ENCODE measurements at regions not wholly inside any gene's neighbourhood (a gene's known extent, or its start where the extent isn't known, plus 50 kb on each side); places are given as distances from the start of the nearest gene placed in this dataset.
A peak's percentile ranks its signal among the peaks of the same experiment; 100 is the strongest.

DNA sequence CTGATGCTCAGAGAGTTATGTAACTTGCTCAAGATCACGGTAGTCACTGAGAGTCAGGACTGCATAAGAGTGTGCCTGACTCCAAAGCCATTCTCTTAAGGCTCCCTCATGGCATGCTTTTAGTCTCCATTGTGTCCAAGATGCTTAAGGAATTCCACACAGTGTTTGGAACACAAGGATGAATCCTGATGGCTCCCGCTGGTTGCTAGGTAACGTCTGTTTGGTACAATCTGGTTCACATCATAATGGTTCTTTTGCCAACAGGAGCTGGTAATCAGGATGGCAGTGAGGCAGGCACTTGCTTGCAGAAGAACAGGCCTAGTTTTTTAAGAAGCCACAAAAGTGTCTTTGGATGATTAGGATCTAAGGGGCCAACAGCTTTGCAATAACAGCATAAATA, 436.5 kb upstream of the DAB1 start:
- peak; percentile 54 for ATAC-seq
- TF ChIP-seq GLIS3 (CRISPR knock-in tag; IDR thresholded peaks at IDR 0.05) (no peak), TOX (CRISPR knock-in tag; IDR thresholded peaks at IDR 0.05; ENCODE audit: borderline replicate concordance) (no peak), BACH2 (CRISPR knock-in tag; IDR thresholded peaks at IDR 0.05; ENCODE audit: borderline replicate concordance) (no peak), TCF4 (CRISPR knock-in tag; IDR thresholded peaks at IDR 0.05; ENCODE audit: borderline replicate concordance) (no peak), RARB (CRISPR knock-in tag; IDR thresholded peaks at IDR 0.05) (no peak), ZNF8 (CRISPR knock-in tag; IDR thresholded peaks at IDR 0.05) (no peak), SNAI2 (CRISPR knock-in tag; IDR thresholded peaks at IDR 0.05) (no peak), ZNF565 (CRISPR knock-in tag; conservative IDR thresholded peaks at IDR 0.05; ENCODE audit: low read depth) (no peak), PPARA (CRISPR knock-in tag; IDR thresholded peaks at IDR 0.05; ENCODE audit: borderline replicate concordance) (no peak), ZNF70 (CRISPR knock-in tag; IDR thresholded peaks at IDR 0.05) (no peak), ZC3H10 (CRISPR knock-in tag; IDR thresholded peaks at IDR 0.05) (no peak), ZFP3 (CRISPR knock-in tag; IDR thresholded peaks at IDR 0.05) (no peak), ISL1 (CRISPR knock-in tag; IDR thresholded peaks at IDR 0.05) (no peak), ZFP30 (CRISPR knock-in tag; IDR thresholded peaks at IDR 0.05) (no peak), ESRRG (CRISPR knock-in tag; IDR thresholded peaks at IDR 0.05) (no peak), CSDC2 (CRISPR knock-in tag; IDR thresholded peaks at IDR 0.05) (no peak)
- TF ChIP-seq, protein P1, sequence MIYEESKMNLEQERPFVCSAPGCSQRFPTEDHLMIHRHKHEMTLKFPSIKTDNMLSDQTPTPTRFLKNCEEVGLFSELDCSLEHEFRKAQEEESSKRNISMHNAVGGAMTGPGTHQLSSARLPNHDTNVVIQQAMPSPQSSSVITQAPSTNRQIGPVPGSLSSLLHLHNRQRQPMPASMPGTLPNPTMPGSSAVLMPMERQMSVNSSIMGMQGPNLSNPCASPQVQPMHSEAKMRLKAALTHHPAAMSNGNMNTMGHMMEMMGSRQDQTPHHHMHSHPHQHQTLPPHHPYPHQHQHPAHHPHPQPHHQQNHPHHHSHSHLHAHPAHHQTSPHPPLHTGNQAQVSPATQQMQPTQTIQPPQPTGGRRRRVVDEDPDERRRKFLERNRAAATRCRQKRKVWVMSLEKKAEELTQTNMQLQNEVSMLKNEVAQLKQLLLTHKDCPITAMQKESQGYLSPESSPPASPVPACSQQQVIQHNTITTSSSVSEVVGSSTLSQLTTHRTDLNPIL (CRISPR knock-in tag; IDR thresholded peaks at IDR 0.05; ENCODE audit: low read depth), result no peak
- TF ChIP-seq, protein P2, sequence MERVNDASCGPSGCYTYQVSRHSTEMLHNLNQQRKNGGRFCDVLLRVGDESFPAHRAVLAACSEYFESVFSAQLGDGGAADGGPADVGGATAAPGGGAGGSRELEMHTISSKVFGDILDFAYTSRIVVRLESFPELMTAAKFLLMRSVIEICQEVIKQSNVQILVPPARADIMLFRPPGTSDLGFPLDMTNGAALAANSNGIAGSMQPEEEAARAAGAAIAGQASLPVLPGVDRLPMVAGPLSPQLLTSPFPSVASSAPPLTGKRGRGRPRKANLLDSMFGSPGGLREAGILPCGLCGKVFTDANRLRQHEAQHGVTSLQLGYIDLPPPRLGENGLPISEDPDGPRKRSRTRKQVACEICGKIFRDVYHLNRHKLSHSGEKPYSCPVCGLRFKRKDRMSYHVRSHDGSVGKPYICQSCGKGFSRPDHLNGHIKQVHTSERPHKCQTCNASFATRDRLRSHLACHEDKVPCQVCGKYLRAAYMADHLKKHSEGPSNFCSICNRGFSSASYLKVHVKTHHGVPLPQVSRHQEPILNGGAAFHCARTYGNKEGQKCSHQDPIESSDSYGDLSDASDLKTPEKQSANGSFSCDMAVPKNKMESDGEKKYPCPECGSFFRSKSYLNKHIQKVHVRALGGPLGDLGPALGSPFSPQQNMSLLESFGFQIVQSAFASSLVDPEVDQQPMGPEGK (CRISPR knock-in tag; IDR thresholded peaks at IDR 0.05; ENCODE audit: borderline replicate concordance), result no peak
- TF ChIP-seq, protein P3, sequence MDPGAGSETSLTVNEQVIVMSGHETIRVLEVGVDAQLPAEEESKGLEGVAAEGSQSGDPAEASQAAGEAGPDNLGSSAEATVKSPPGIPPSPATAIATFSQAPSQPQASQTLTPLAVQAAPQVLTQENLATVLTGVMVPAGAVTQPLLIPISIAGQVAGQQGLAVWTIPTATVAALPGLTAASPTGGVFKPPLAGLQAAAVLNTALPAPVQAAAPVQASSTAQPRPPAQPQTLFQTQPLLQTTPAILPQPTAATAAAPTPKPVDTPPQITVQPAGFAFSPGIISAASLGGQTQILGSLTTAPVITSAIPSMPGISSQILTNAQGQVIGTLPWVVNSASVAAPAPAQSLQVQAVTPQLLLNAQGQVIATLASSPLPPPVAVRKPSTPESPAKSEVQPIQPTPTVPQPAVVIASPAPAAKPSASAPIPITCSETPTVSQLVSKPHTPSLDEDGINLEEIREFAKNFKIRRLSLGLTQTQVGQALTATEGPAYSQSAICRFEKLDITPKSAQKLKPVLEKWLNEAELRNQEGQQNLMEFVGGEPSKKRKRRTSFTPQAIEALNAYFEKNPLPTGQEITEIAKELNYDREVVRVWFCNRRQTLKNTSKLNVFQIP (CRISPR knock-in tag; IDR thresholded peaks at IDR 0.05; ENCODE audit: borderline replicate concordance, low read depth), result no peak
- TF ChIP-seq, protein P4, sequence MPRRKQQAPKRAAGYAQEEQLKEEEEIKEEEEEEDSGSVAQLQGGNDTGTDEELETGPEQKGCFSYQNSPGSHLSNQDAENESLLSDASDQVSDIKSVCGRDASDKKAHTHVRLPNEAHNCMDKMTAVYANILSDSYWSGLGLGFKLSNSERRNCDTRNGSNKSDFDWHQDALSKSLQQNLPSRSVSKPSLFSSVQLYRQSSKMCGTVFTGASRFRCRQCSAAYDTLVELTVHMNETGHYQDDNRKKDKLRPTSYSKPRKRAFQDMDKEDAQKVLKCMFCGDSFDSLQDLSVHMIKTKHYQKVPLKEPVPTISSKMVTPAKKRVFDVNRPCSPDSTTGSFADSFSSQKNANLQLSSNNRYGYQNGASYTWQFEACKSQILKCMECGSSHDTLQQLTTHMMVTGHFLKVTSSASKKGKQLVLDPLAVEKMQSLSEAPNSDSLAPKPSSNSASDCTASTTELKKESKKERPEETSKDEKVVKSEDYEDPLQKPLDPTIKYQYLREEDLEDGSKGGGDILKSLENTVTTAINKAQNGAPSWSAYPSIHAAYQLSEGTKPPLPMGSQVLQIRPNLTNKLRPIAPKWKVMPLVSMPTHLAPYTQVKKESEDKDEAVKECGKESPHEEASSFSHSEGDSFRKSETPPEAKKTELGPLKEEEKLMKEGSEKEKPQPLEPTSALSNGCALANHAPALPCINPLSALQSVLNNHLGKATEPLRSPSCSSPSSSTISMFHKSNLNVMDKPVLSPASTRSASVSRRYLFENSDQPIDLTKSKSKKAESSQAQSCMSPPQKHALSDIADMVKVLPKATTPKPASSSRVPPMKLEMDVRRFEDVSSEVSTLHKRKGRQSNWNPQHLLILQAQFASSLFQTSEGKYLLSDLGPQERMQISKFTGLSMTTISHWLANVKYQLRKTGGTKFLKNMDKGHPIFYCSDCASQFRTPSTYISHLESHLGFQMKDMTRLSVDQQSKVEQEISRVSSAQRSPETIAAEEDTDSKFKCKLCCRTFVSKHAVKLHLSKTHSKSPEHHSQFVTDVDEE (CRISPR knock-in tag; IDR thresholded peaks at IDR 0.05), result no peak

DNA sequence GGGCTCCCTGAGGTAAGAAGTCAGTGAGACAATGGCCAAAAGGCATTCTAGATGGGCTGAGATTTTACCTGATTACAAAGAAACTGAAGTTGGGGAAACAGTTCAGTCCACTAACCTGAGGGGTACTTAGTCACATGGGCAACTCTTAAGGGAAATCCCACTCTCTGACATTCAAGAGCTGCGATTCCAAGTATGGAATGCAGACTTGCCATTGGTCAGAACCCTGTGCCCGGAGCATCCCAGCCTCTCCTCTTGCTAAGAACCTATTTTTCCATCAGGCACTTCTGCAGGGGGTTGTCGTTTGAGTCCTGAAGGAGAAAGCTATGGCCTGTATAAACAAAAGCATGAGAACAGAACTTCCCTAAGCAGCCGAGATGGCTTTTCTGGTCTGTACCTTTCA, 434.9 kb upstream of the DAB1 start:
- no peak for ATAC-seq
- TF ChIP-seq, protein P5, sequence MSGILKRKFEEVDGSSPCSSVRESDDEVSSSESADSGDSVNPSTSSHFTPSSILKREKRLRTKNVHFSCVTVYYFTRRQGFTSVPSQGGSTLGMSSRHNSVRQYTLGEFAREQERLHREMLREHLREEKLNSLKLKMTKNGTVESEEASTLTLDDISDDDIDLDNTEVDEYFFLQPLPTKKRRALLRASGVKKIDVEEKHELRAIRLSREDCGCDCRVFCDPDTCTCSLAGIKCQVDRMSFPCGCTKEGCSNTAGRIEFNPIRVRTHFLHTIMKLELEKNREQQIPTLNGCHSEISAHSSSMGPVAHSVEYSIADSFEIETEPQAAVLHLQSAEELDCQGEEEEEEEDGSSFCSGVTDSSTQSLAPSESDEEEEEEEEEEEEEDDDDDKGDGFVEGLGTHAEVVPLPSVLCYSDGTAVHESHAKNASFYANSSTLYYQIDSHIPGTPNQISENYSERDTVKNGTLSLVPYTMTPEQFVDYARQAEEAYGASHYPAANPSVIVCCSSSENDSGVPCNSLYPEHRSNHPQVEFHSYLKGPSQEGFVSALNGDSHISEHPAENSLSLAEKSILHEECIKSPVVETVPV (CRISPR knock-in tag; IDR thresholded peaks at IDR 0.05), result no peak
- no peak for TF ChIP-seq ZNF565 (CRISPR knock-in tag; conservative IDR thresholded peaks at IDR 0.05; ENCODE audit: low read depth)
- TF ChIP-seq BACH2 (CRISPR knock-in tag; IDR thresholded peaks at IDR 0.05; ENCODE audit: borderline replicate concordance), result no peak
- no peak for TF ChIP-seq SNAI2 (CRISPR knock-in tag; IDR thresholded peaks at IDR 0.05)
- no peak for TF ChIP-seq CSDC2 (CRISPR knock-in tag; IDR thresholded peaks at IDR 0.05)
- TF ChIP-seq ZNF70 (CRISPR knock-in tag; IDR thresholded peaks at IDR 0.05), result no peak
- TF ChIP-seq, protein P2 (CRISPR knock-in tag; IDR thresholded peaks at IDR 0.05; ENCODE audit: borderline replicate concordance), result no peak
- TF ChIP-seq, protein P4 (CRISPR knock-in tag; IDR thresholded peaks at IDR 0.05), result no peak
- no peak for TF ChIP-seq ISL1 (CRISPR knock-in tag; IDR thresholded peaks at IDR 0.05)
- TF ChIP-seq, protein P3 (CRISPR knock-in tag; IDR thresholded peaks at IDR 0.05; ENCODE audit: borderline replicate concordance, low read depth), result no peak
- TF ChIP-seq, protein P1 (CRISPR knock-in tag; IDR thresholded peaks at IDR 0.05; ENCODE audit: low read depth), result no peak
- no peak for TF ChIP-seq ZFP30 (CRISPR knock-in tag; IDR thresholded peaks at IDR 0.05)
- TF ChIP-seq ZFP3 (CRISPR knock-in tag; IDR thresholded peaks at IDR 0.05), result no peak
